GM23338 (cell line): ENCODE measurements at regions not wholly inside any gene's neighbourhood (a gene's known extent, or its start where the extent isn't known, plus 50 kb on each side); places are given as distances from the start of the nearest gene placed in this dataset.

Experiments
- ATAC-seq: fragments of 200-7000 bp; cut with Tn5 transposase; 3 replicates; pipeline ENCODE4 v1.9.1; 2020
- DNase-seq: peaks from one replicate; pipeline ENCODE4 v3.0.0-alpha.2; 2015; ENCODE audit warnings: low spot score
- H2AFZ ChIP-seq: fragments of 200-600 bp; sonication (generic); 2 replicates; pipeline ENCODE4 v1.8.0; 2016; ENCODE audit warnings: antibody characterized with exemption, mild to moderate bottlenecking, moderate library complexity
- H3F3A ChIP-seq: fragments of 200-600 bp; sonication (generic); replicated peaks from 2 replicates; pipeline ENCODE4 v1.8.0; 2017; ENCODE audit warnings: antibody characterized with exemption, mixed run types, low read depth
- H3K27ac ChIP-seq: fragments of 200-600 bp; sonication (generic); 2 replicates; pipeline ENCODE4 v1.6.1; 2016; ENCODE audit warnings: low read depth
- H3K27me3 ChIP-seq: fragments of 200-600 bp; sonication (generic); 2 replicates; pipeline ENCODE4 v1.8.0; 2016; ENCODE audit warnings: mild to moderate bottlenecking, mixed run types, moderate library complexity; ENCODE audit not compliant: insufficient read depth
- H3K36me3 ChIP-seq: fragments of 200-600 bp; sonication (generic); 2 replicates; pipeline ENCODE4 v1.8.0; 2016; ENCODE audit warnings: mild to moderate bottlenecking; ENCODE audit not compliant: insufficient read depth
- H3K4me1 ChIP-seq: fragments of 200-600 bp; sonication (generic); 2 replicates; pipeline ENCODE4 v1.8.0; 2016; ENCODE audit warnings: mild to moderate bottlenecking, moderate library complexity; ENCODE audit not compliant: insufficient read depth
- H3K4me2 ChIP-seq: fragments of 200-600 bp; sonication (generic); 2 replicates; pipeline ENCODE4 v1.7.1; 2017; ENCODE audit warnings: mixed run types
- H3K4me3 ChIP-seq: fragments of 200-600 bp; sonication (generic); 2 replicates; pipeline ENCODE4 v1.6.1; 2016; ENCODE audit warnings: mixed run types
- H3K79me2 ChIP-seq: fragments of 200-600 bp; sonication (generic); replicated peaks from 2 replicates; pipeline ENCODE4 v1.8.0; 2017; ENCODE audit warnings: mild to moderate bottlenecking; ENCODE audit not compliant: insufficient read depth
- H3K9me2 ChIP-seq: fragments of 200-600 bp; sonication (generic); 2 replicates; pipeline ENCODE4 v1.8.0; 2017; ENCODE audit not compliant: insufficient read depth
- H4K20me1 ChIP-seq: fragments of 200-600 bp; sonication (generic); replicated peaks from 2 replicates; pipeline ENCODE4 v1.8.0; 2017; ENCODE audit warnings: mild to moderate bottlenecking; ENCODE audit not compliant: insufficient read depth
- H3K27ac Mint-ChIP-seq: 2 replicates; pipeline ENCODE4 v1.8.0; 2020; ENCODE audit warnings: inconsistent platforms, mild to moderate bottlenecking, moderate library complexity, mixed read lengths
- H3K27me3 Mint-ChIP-seq: 3 replicates; pipeline ENCODE4 v1.8.0; 2022; ENCODE audit warnings: low read depth, mild to moderate bottlenecking, moderate library complexity, mixed read lengths, inconsistent platforms; ENCODE audit not compliant: insufficient read depth, poor library complexity
- H3K36me3 Mint-ChIP-seq: 3 replicates; pipeline ENCODE4 v1.8.0; 2021; ENCODE audit warnings: low read depth, mild to moderate bottlenecking, inconsistent platforms, moderate library complexity, mixed read lengths
- H3K4me1 Mint-ChIP-seq: 3 replicates; pipeline ENCODE4 v1.8.0; 2020; ENCODE audit warnings: mild to moderate bottlenecking, inconsistent platforms, mixed read lengths
- H3K4me3 Mint-ChIP-seq: 3 replicates; pipeline ENCODE4 v1.8.0; 2021; ENCODE audit warnings: moderate library complexity, mild to moderate bottlenecking, inconsistent platforms, mixed read lengths
- H3K9me3 Mint-ChIP-seq: 3 replicates; pipeline ENCODE4 v1.8.0; 2020; ENCODE audit warnings: moderate library complexity, mild to moderate bottlenecking, inconsistent platforms, mixed read lengths
- CREB1 ChIP-seq: fragments of 250-450 bp; sonication (Bioruptor Pico); IDR thresholded peaks from 2 replicates; pipeline ENCODE4 v1.5.0; 2020; ENCODE audit warnings: low read depth, mild to moderate bottlenecking, moderate library complexity
- CTCF ChIP-seq, 2 experiments: fragments of 200-600 bp in 1 of 2; sonication (generic) in 1 of 2; conservative IDR thresholded peaks; 2 replicates each; pipeline versions ENCODE4 v1.5.1 to v1.6.1; 2016 to 2017; ENCODE audit warnings: antibody characterized with exemption in 2 of 2, low read depth in 2 of 2, mild to moderate bottlenecking in 2 of 2, moderate library complexity in 1 of 2
- ETS1 ChIP-seq: IDR thresholded peaks from 2 replicates; pipeline ENCODE4 v1.6.1; 2016; ENCODE audit warnings: antibody characterized with exemption
- EZH2 ChIP-seq: fragments of 200-600 bp; sonication (generic); IDR thresholded peaks from one replicate; pipeline ENCODE4 v1.8.0; 2017; ENCODE audit warnings: antibody characterized with exemption, mild to moderate bottlenecking, low read depth; ENCODE audit not compliant: unreplicated experiment
- EZH2phosphoT487 ChIP-seq: fragments of 200-600 bp; sonication (generic); IDR thresholded peaks from one replicate; pipeline ENCODE4 v1.8.1; 2018; ENCODE audit warnings: antibody characterized with exemption; ENCODE audit not compliant: unreplicated experiment
- JUNB ChIP-seq: IDR thresholded peaks from one replicate; pipeline ENCODE4 v1.6.1; 2016; ENCODE audit warnings: antibody characterized with exemption; ENCODE audit not compliant: unreplicated experiment
- NANOG ChIP-seq: IDR thresholded peaks from 2 replicates; pipeline ENCODE4 v1.6.1; 2016; ENCODE audit warnings: antibody characterized with exemption, borderline replicate concordance
- POLR2AphosphoS5 ChIP-seq: IDR thresholded peaks from 2 replicates; pipeline ENCODE4 v1.6.1; 2016; ENCODE audit warnings: antibody characterized with exemption, low read depth
- REST ChIP-seq: IDR thresholded peaks from one replicate; pipeline ENCODE4 v1.6.1; 2018; ENCODE audit warnings: antibody characterized with exemption; ENCODE audit not compliant: unreplicated experiment
- STAT1 ChIP-seq: IDR thresholded peaks from one replicate; pipeline ENCODE4 v1.6.1; 2016; ENCODE audit warnings: antibody characterized with exemption; ENCODE audit not compliant: unreplicated experiment
- ZNF114 ChIP-seq: fragments of 250-450 bp; sonication (Bioruptor Pico); IDR thresholded peaks from 2 replicates; pipeline ENCODE4 v1.5.0; 2020; ENCODE audit warnings: mild to moderate bottlenecking, moderate library complexity

GRCh38 chr3:182487611-182488010 lies 305.7 kb upstream of the ATP11B start (continued):
- no peak for TF ChIP-seq EZH2
- no peak for TF ChIP-seq NANOG
- TF ChIP-seq ZNF114 (CRISPR knock-in tag) = no peak
- TF ChIP-seq CTCF (conservative IDR thresholded peaks at IDR 0.05; ENCODE audit: low read depth in 2 of 2) = no peak
- TF ChIP-seq ETS1 = no peak
- no peak for TF ChIP-seq JUNB
- no peak for TF ChIP-seq REST
- no peak for TF ChIP-seq CREB1 (CRISPR knock-in tag)
- no peak for TF ChIP-seq POLR2AphosphoS5
- TF ChIP-seq STAT1 = no peak

- peaks cover 2% of the 10 kb centered on the region for H3K27me3 Mint-ChIP-seq
- Histone ChIP-seq H3K9me2 (no peaks in the 10 kb centered on the region), H4K20me1 (no peaks in the 10 kb centered on the region), H3K4me1 (peaks cover 9% of the 10 kb centered on the region; the same call in 1 of the 2 replicates), H3K27ac (no peak overlapping the region), H3K4me3 (no peak overlapping the region), H3F3A (no peaks in the 10 kb centered on the region), H3K79me2 (no peaks in the 10 kb centered on the region), H3K27me3 (no peaks in the 10 kb centered on the region), H3K36me3 (no peaks in the 10 kb centered on the region), H3K4me2 (no peak overlapping the region), H2AFZ (no peak overlapping the region)
- no peak overlapping the region for H3K27ac Mint-ChIP-seq
- DNase-seq = peak; percentile 77
- H3K4me1 Mint-ChIP-seq = peaks cover 18% of the 10 kb centered on the region
- TF ChIP-seq REST (no peak), EZH2phosphoT487 (no peak), NANOG (no peak), CTCF (conservative IDR thresholded peaks at IDR 0.05; ENCODE audit: low read depth in 2 of 2) (peak; percentile 64 to 77), EZH2 (no peak), ZNF114 (CRISPR knock-in tag) (no peak)
- no peaks in the 10 kb centered on the region for H3K36me3 Mint-ChIP-seq
- H3K9me3 Mint-ChIP-seq = no peaks in the 10 kb centered on the region
- ATAC-seq = peak; percentile 81
- no peak overlapping the region for H3K4me3 Mint-ChIP-seq
Observed at GRCh38 chr3:182490596-182491491, 302.5 kb upstream of the ATP11B start.
